ENCODE measurements at regions not wholly inside any gene's neighbourhood (a gene's known extent, or its start where the extent isn't known, plus 50 kb on each side); places are given as distances from the start of the nearest gene placed in this dataset.

DNA sequence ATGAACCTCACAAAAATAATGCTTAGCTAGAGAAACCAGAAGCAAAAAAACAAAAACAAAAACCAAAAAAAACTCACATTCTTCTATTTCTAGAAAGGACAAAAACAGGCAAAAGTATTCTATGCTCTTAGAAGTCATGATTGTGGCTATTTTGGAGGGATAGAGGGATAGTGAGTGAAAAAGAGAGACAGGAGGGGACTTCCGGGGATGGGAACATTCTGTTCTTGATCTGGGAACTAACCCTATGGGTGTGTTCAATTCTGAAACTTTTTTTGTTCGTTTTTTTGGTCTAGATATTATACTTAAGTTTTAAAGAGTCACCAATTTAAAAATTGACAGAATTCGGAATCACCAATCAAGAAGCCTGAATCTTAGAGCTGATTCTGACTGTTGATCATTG lies 120.0 kb upstream of the TPM1 start:
- no peak for TF ChIP-seq CTCF (IDR thresholded peaks at IDR 0.05 in 8 of 11, conservative IDR thresholded peaks at IDR 0.05 in 3 of 11)
- TF ChIP-seq POLR2A (IDR thresholded peaks at IDR 0.05), result no peak
